ENCODE measurements at regions not wholly inside any gene's neighbourhood (a gene's known extent, or its start where the extent isn't known, plus 50 kb on each side); places are given as distances from the start of the nearest gene placed in this dataset.

DNA sequence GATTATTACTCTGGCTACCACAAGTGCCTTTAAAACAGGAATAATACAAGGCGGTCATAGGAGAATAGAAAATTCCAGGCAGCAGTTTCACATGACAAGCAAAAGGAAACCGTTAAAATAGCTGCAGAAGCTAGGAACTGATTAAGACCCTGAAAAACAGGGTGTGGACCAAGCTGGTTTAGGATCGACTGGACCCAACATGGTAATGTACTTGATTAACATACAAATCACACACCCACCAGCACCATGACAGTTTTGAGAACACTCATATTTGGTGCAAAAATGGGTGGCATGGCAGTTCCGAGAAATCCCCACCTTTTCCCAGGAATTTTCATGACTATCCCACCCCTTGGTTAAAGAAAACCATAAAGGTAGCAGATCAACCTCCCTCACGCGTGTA lies 51.9 kb upstream of the TMEM163 start:
- no peak for DNase-seq

DNA sequence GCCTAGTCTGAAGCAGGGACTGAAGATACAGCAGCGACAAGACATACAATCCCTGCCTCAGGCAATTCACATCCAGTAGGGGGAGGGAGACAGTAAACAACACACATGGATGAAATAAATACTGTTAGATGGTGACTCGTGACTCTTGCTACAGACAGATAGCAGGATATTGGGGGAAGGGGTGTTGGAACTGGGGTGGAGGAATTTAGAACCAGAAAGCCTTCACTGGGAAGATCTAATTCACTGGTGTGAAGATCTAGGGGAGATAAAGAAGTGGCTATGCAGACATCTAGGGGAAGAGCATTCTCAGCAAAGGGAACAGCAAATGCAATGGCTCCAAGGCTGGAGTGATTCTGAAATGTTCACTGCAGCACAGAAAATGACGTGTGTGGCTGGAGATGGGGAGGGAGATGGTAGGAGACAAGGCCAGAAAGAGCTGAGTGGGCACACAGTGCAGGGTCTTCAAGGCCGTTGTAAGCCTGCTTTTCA lies 52.6 kb upstream of the TMEM163 start:
- DNase-seq: peak; percentile 27

DNA sequence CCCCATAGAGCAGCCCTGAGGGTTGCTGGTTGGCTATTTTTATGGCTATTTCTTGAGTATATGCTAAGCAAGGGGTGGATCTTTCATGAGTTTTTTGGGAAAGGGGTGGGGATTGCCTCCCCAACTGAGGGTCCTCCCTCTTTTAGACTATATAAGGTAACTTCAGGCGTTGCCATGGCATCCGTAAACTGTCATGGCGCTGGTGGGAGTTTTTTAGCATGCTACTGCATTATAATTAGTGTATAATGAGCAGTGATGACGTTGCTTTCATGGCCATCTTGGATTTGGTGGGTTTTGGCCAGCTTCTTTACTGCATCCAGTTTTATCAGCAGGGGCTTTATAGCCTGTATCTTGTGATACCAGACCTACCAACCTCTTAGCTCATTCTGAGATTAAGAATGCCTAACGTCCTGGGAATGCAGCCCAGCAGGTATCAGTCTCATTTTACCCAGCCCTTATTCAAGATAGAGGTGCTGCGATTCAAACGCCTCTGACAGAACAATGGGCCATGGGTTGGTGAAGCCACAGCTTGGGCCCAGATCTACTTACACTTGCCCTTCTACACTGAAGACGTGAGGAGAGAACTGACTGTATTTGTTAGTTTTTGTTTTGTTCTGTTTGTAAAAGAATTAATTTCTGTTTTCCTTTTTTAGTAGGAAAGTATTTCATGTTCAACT lies 53.8 kb upstream of the TMEM163 start:
- no peak for DNase-seq

DNA sequence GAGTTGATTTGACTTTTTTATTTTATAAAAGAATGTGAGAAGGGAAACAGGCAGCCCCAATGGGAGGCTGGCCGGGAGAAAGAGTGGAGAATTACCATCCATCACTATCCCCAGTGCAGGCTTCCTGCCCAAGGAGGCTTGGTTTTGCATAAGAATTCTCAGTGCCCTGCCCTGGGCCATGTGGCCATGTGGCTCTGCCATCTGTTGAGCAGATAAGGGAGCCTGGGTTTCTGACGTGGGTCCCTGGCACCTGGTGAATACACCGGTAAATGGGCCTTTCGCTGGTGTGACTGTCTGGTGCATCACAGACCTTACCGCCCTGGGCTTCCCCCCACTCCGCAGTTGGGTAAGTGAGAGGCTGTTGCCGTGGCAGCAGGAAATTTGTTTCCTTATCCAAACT lies 54.5 kb upstream of the TMEM163 start:
- no peak for DNase-seq

DNA sequence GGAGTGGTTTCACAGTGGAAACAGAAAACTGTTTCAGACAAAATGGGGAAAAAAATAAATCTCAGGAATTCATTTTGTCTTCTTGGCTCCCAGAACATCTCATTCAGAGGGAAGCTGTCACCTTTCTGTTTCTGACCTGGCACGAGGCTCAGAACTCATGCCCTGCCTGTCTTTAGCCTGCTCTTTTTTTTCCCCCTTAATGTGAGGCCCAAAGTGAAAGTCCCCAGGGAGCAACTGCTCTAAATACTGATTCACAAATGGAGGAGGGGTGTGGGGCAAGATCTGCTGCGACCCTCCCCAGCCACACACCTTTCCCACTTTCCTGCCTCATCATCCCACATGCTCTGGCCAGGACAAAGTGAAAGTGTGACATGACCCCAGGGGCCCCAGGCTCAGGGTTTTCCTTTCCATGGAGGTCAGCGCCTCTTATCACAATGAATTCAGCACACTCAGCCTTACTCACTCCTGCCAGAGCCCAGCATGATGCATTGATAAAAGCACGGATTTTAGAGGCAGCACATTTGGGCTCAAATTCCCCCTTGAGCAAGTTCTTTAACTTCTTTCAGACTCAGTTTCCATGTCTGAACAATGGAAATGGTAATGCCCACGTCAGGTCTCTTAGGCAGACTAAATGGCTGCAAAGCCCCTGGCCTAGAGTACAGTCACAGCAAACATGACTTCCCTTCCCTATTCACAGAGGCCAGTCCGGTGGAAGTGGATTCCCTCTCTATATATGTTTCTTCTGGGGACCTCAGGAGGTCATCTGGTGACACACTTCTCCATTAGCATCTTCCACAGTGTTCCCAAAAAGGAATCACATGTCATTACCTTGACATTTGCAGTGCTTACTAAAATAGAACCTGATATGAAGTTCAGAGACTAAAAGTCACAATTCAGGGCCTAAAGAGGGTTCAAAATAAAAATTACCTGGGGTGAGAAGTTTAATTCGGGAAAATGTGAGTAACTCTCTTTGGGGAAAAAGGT lies 55.3 kb upstream of the TMEM163 start:
- DNase-seq: peak; percentile 11

DNA sequence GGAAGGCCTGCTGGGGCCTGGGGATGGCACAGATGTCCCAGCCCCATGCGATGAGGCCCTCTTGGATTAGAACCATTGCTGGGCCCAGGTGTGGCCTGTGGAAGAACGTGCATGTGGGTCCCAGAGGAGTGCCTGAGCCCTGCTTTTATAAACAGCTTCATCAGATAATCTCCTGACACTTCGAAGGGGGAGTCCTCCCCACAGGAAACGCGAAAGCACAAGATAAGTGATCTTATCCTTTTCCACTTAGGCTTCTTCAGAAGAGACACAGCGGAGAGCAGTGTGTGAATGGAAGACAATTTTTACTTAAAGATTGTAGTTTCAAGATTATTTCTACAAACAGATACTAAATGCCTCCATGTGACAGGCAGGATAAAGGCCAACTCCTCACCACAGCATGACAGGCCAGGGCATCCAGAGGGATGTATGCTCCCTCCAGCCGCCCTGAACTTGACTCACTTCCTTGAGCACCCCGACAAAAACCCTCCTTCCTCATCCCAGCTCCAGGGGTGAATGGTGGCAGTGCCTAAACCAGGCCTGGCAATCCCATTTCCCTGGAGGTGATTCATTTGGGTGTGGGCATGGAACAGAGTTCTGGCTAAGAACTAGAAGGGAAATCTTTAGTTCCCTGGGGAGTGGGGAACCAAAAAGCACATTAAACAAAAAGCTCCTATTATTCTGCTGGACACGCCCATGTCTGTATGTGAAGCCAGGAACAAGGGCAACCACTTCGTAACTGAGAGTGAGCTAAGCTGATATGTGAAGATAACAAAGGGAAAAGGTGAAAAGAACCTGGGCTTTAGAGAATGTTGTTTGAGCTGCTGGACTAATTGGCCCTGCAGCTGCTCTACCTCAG lies 56.2 kb upstream of the TMEM163 start:
- peak; percentile 44 for DNase-seq

DNA sequence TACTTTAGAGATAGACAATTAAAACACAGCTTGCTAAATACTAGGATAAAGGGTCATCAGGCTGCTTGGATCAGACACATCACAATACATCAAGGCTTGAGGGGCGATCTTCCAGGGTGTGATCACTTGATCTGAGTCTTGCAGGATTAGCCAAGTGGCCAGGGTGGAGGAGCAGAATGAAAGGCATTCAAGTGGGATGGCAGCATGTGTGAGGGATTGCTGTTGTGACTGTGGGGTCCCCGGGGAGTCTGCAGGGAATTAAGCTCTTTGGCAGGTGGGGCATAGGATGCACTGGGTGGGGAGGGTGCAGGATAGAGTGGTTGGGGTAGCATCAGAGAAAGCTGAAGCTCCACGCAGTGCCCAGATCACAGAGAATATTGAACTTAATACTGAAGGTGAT lies 58.0 kb upstream of the TMEM163 start:
- no peak for DNase-seq

DNA sequence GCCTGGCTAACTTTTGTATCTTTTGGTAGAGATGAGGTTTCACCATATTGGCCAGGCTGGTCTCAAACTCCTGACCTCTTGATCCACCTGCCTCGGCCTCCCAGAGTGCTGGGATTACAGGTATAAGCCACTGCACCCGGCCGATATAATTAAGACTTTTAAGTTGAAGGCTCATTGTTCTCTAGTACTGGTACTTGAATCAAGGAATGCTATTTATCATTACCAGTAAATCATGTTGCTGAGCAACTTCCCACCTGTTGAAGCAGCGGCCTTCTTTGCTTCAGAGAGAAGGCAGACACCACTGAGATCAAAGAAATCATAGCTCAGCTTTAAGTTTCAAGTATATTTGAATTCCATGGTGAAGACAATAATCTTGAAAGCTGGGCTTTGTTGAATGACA lies 58.8 kb upstream of the TMEM163 start:
- no peak for DNase-seq

DNA sequence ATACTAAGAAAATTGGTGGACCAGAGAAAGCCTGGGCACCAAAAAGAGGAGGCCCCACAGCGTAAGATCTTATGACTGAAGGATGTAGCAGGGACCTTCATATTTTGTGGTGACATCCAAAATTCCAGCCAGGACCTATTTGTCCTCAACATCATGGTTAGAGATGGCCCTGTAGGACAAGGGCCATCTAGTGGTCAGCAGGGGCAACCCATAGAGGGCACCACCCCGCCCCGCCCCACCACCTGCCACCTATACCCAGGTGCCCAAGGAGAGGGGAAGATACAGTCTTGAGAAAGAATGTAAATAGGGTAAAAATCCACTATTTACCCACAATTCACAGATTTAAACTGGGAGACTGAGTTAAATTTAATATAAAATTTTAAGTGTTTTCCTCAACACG lies 59.6 kb upstream of the TMEM163 start:
- no peak for DNase-seq

DNA sequence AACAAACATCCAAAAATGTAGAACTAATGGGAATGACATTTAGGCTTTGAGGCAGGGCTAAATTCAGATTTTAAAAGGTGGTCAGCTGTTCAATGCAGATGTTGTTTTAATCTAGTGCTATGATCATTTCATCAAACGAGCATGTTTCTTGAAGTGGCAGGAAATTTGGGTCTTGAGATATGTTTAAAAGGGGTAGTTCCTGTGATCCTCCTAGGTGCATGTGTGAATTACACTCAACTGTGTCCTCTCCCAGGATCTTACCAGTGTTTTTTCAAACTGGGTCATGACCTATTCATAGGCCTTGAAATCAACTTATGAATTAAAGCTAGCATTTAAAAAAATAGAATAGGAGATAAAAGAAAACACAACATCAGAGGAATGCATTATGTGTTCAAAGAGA lies 57.4 kb upstream of the ACMSD start:
- DNase-seq: no peak

DNA sequence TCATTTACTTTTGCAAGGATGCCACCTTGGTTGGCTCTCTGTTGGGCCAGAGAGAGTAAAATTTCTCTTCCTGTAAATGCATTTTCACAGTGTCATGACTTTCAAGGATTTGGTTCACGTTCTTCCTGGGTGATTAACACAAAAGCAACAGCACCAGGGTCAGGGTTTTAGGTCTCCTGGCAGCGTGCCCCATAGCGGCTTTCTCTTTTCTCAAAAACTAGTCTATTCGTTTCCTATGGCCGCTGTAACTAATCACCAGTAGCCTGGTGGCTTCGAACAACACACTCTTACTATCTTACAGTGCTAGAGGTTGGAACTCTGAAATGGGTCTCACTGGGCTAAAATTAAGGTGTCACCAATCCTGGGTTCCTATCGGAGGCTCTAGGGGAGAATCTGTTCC lies 56.3 kb upstream of the ACMSD start:
- DNase-seq: no peak

DNA sequence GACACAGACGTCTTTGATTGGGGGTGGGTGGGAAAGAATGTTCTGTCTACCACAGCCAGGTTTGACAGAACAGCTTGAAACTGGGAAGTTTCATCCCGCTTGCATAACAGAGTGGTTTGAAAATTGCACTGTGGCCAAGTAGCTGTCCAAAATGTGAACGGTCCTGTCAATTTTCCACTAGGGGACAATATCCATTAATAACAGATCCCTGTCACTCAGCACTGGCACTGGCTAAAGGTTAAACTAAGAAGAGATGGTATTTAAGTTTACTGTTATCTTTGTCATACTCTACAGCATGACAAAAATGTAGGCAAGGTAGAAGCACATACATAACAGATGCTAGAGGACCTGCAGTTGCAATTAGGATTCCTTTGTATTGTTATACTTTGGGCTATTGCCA lies 55.6 kb upstream of the ACMSD start:
- peak; percentile 26 for DNase-seq

DNA sequence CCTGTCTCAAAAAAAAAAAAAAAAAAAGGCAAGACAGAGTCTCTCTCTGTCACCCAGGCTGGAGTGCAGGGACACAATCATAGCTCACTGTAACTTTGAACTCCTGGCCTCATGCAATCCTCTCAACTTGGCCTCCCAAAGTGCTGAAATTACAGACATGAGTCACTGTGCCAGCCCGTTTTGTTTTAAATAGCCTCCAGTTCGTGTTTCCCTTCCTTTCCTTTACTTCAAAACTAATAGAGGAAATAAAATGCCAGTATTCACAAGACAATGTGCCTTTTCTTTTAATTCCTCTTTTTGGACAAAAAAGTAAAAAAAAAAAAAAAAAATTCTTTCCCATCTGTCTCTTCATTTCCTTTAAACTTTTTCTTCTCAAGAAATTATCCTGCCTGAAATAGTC lies 54.5 kb upstream of the ACMSD start:
- DNase-seq: no peak

DNA sequence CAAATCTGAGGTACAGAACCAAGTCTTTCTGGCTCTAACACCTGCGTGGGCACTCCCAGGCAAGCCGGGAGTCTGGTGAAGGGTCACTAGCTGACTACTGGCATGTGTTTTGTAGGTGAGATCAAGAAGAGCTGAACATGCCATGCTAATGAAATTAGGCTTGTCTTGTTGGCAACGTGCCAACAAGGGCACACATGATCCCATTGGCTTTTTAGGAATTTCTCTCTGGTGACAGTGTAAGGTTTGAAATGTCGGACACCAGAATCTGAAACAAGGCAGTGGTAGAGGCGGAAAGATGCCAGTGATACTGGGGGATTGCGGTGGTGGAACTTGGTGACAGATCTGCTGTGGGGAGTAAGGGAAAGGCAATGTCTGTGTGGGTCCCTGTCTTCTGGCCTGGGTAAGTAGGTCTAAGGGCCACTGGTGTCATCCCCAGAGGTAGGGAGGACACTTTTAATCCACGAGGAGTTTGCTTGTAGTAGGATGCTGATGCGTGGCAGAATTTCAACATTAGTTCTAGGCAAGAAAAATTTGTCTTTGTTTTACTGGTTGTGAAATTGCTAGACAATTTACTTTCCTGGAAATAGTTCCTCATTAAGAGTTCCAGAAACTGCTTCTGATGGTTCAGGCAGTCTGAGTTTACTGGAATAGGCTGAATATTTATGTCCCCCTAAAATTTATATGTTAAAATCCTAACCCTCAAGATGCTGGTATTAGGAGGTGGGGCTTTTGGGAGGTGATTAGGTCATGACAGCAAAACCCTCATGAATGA lies 52.6 kb upstream of the ACMSD start:
- no peak for DNase-seq

DNA sequence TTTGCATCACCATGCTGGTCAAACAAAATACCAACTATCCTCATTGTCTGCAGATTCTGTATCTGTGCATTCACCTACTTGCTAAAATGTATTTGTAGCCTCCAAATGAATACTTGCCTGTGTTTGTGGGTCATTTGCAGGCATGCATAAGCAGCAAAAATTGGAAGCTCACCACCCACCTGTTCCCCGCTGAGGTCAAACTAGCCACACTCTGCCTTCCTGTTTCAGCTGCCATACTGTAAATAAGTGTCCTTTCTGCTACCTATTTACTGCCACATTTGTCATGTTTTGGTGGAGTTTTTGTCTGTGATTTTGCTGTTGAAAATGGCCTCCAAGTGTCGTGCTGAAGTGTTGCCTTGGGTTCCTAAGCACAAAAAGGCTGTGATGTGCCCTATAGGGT lies 50.0 kb upstream of the ACMSD start:
- DNase-seq: no peak
